A673 (cell line): ENCODE measurements at regions not wholly inside any gene's neighbourhood (a gene's known extent, or its start where the extent isn't known, plus 50 kb on each side); places are given as distances from the start of the nearest gene placed in this dataset.

Source experiments
- CTCF ChIP-seq: fragments of 300-800, 200-600 bp; sonication (generic); conservative IDR thresholded peaks from 2 replicates; pipeline ENCODE4 v1.5.1; 2017; ENCODE audit warnings: low read depth, mild to moderate bottlenecking, antibody characterized with exemption, low read length, moderate library complexity, mixed read lengths
- EZH2 ChIP-seq: fragments of 200-600 bp; sonication (generic); IDR thresholded peaks from 2 replicates; pipeline ENCODE4 v1.6.1; 2017; ENCODE audit warnings: borderline replicate concordance, low read depth, mild to moderate bottlenecking, mixed read lengths, antibody characterized with exemption, low read length; ENCODE audit not compliant: poor library complexity, severe bottlenecking

GRCh38 chr11:101729406-101730078 lies 145.7 kb upstream of the TRPC6 start:
- TF ChIP-seq CTCF (no peak), EZH2 (no peak)
